Upper lobe of right lung (tissue), 1 donor: ENCODE measurements at regions not wholly inside any gene's neighbourhood (a gene's known extent, or its start where the extent isn't known, plus 50 kb on each side); places are given as distances from the start of the nearest gene placed in this dataset.

Source experiments
- ATAC-seq: fragments of 200-7000 bp; cut with Tn5 transposase; one replicate; pipeline ENCODE4 v1.9.1; 2020; ENCODE audit warnings: mild to moderate bottlenecking, moderate library complexity
- DNase-seq: peaks from one replicate; pipeline ENCODE4 v3.0.0-alpha.2; 2020
- H3K27ac ChIP-seq: fragments of 200-600 bp; one replicate; pipeline ENCODE4 v1.8.0; 2022
- H3K27me3 ChIP-seq: fragments of 200-600 bp; one replicate; pipeline ENCODE4 v1.8.0; 2022; ENCODE audit warnings: mild to moderate bottlenecking
- H3K36me3 ChIP-seq: fragments of 200-600 bp; one replicate; pipeline ENCODE4 v1.8.0; 2022
- H3K4me1 ChIP-seq: fragments of 200-600 bp; one replicate; pipeline ENCODE4 v1.8.0; 2022
- H3K4me3 ChIP-seq: fragments of 200-600 bp; one replicate; pipeline ENCODE4 v1.8.0; 2022; ENCODE audit warnings: mild to moderate bottlenecking
- H3K9me3 ChIP-seq: fragments of 200-600 bp; one replicate; pipeline ENCODE4 v1.8.0; 2022
- intact Hi-C: fragments of 100-400 bp; cut with DNase I; formaldehyde crosslinking; loops from one replicate; pipeline ENCODE4 v1.11.0; 2022
- TF ChIP-seq, protein P1 (sequence below): fragments of 200-600 bp; IDR thresholded peaks from one replicate; pipeline ENCODE4 v1.8.0; 2022; ENCODE audit warnings: antibody characterized with exemption
- donor health status: DM: no; HTN: yes; CAD: no; lungs with severe emphysema.

DNA sequence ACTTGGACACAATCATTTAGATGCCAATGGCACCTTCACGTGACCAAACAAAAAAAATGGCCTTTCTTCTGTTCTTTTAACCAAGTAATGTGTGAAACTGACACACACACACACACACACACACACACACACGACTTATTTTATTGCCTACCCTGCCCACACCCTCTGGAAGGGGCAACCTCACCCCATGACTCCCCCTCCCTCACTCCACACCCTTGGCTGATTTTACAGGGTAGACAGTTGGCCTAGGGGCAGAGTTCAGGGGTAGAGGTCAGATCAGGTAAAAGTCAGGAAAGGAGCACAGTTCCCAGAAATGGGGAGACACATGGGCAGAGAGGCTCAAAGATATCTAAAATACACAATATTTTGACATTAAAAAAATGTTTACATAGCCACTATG, 144.8 kb upstream of the GJB5 start:
- no peak for ATAC-seq
- intact Hi-C loops = no loop called here
- TF ChIP-seq, protein P1, sequence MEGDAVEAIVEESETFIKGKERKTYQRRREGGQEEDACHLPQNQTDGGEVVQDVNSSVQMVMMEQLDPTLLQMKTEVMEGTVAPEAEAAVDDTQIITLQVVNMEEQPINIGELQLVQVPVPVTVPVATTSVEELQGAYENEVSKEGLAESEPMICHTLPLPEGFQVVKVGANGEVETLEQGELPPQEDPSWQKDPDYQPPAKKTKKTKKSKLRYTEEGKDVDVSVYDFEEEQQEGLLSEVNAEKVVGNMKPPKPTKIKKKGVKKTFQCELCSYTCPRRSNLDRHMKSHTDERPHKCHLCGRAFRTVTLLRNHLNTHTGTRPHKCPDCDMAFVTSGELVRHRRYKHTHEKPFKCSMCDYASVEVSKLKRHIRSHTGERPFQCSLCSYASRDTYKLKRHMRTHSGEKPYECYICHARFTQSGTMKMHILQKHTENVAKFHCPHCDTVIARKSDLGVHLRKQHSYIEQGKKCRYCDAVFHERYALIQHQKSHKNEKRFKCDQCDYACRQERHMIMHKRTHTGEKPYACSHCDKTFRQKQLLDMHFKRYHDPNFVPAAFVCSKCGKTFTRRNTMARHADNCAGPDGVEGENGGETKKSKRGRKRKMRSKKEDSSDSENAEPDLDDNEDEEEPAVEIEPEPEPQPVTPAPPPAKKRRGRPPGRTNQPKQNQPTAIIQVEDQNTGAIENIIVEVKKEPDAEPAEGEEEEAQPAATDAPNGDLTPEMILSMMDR = no peak

DNA sequence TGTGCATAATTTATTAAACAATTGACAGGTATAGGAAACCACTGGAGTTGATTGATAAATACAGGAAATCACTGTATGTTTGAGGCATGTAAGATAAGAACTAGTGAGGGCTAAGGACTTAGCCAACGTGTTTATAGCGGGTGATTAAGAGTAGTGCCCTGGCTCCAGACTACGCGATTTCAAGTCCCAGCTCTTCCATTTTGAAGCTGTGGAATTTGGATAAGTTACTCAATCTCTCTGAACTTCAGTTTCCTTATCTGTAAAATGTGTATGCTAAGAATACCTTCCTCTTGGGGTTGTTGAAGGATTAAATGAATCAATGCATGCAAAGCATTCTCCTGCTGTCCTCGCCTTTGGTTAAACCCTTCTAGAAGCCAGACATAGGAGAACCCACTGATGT, 143.3 kb upstream of the GJB5 start:
- H3K36me3 ChIP-seq = no peaks in the 10 kb centered on the region

More for the DNA sequence above, 144.8 kb upstream of the GJB5 start:
- Histone ChIP-seq H3K4me3 (no peak overlapping the region), H3K27me3 (peaks cover 15% of the 10 kb centered on the region), H3K4me1 (no peaks in the 10 kb centered on the region), H3K36me3 (no peaks in the 10 kb centered on the region), H3K9me3 (no peaks in the 10 kb centered on the region), H3K27ac (no peak overlapping the region)
- no peak for DNase-seq

DNA sequence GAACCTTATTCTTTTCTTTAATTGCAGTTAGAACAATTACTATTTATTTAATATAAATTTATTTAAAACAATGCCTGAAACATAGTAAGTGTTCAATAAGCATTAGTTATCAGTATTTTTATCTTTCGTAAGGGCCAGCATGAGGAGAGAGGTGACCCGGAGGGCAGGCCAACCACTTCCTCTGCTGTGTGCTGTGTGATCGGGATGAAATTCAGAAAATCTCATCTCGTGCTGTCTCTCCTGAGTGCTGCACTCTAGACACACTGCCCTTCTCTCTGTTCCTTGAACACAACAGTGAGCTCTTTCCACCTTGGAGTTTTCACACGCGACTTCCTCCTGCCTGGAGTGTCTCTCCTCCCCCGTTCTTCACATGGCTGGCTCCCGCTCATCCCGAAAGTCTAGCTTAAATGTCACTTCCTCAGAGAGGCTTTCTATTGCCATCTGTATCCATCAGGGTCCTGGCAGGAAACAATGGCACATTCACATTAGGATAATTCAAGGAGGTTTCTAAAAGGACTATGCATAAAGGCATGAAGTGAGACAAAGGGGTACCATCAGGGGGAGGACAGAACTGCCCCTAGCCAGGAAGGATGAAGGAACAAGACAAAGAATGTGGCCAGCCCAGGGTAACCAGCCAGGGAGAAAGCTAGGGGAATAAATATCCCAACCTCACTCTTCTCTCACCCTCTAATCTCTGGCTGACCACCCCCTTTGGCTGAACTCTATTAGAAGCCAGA, 142.6 kb upstream of the GJB5 start:
- Histone ChIP-seq H3K4me3 (no peak overlapping the region), H3K36me3 (no peaks in the 10 kb centered on the region), H3K27ac (no peak overlapping the region), H3K4me1 (no peaks in the 10 kb centered on the region), H3K9me3 (no peaks in the 10 kb centered on the region), H3K27me3 (peaks cover 15% of the 10 kb centered on the region)
- intact Hi-C loops = no loop called here
- TF ChIP-seq, protein P1 = no peak
- ATAC-seq (no peak), DNase-seq (no peak)

More for the DNA sequence above, 143.3 kb upstream of the GJB5 start:
- H3K27ac ChIP-seq = no peak overlapping the region
- no peaks in the 10 kb centered on the region for H3K9me3 ChIP-seq
- TF ChIP-seq, protein P1 = no peak
- intact Hi-C loops = no loop called here
- peaks cover 15% of the 10 kb centered on the region for H3K27me3 ChIP-seq
- H3K4me3 ChIP-seq = no peak overlapping the region
- DNase-seq (no peak), ATAC-seq (no peak)
- no peaks in the 10 kb centered on the region for H3K4me1 ChIP-seq

DNA sequence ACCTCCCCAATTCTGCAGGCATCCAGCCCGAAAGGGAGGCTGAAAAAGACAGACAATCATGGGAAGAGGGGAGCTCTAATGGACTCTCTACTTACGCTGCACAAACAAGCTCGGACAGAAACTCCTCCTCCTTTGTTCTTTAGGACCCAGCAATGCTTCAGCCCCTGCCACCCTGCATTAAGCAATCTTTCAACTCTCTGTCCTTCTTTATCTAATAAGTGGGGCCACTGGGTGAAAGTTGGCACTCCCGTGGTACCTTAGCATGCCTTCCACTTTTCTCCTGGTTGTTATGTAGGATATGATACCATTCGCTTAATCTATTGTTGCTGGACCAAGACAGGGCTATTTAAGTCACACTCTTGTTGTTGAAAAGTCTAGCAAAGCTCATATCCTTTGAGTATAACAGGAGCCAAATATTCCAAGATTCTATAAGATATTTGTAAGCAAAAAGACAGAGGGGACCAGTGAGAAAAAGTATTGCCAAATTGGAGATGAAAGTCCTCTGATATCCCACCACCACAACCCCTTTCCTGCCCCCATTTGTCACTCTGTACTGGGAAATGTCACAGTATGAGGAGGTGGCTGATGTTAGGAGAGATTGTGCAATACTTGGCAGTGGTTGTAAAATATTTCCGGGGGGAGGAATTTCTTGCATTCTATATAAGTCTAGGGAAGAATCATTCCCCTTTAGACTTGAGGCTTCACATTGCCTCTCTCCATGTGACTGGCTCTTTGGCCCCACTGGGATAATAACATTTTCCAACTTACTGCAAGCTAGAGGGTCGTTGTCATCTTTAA, 137.3 kb upstream of the GJB5 start:
- Histone ChIP-seq H3K9me3 (no peaks in the 10 kb centered on the region), H3K27ac (no peak overlapping the region), H3K4me3 (no peak overlapping the region), H3K27me3 (peaks cover 14% of the 10 kb centered on the region), H3K36me3 (no peaks in the 10 kb centered on the region), H3K4me1 (no peaks in the 10 kb centered on the region)
- TF ChIP-seq, protein P1 = no peak
- ATAC-seq (no peak), DNase-seq (no peak)
- intact Hi-C loops = no loop called here

DNA sequence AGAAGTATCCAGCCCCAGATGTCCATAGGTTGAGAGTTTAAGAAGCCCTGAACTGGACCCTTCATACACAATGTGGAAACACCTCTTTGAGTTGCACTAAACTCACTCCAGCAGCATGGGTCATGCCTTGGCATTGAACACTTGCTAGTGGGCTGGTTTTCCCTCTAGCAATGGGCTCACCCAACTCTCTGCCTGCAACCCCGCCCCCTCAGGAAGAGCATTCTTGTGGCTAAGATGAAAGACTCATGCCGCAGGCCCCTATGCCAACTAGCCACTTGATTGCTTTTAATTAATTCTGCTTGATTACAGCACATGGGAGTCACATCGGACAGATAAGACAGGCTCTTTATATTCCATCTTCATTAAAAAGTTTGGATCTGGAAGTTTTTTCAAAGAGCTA, 136.5 kb upstream of the GJB5 start:
- TF ChIP-seq, protein P1 = no peak
- Histone ChIP-seq H3K27me3 (peaks cover 12% of the 10 kb centered on the region), H3K4me1 (no peaks in the 10 kb centered on the region), H3K9me3 (no peaks in the 10 kb centered on the region), H3K27ac (no peak overlapping the region), H3K4me3 (no peak overlapping the region), H3K36me3 (no peaks in the 10 kb centered on the region)
- intact Hi-C loops = no loop called here
- ATAC-seq (no peak), DNase-seq (no peak)
